H9 (cell line): ENCODE measurements at regions not wholly inside any gene's neighbourhood (a gene's known extent, or its start where the extent isn't known, plus 50 kb on each side); places are given as distances from the start of the nearest gene placed in this dataset.

Source experiments
- DNase-seq: peaks from one replicate; pipeline ENCODE4 v3.0.0-alpha.2; 2017
- H2AFZ ChIP-seq: one replicate; pipeline ENCODE4 v1.6.1; 2013; ENCODE audit warnings: mild to moderate bottlenecking, low read length, control low read depth, moderate library complexity
- H2AK5ac ChIP-seq: 2 replicates; pipeline ENCODE4 v1.6.1; 2013; ENCODE audit warnings: low read length, control low read depth, mixed read lengths; ENCODE audit not compliant: insufficient read length
- H2BK120ac ChIP-seq: one replicate; pipeline ENCODE4 v1.6.1; 2013; ENCODE audit warnings: low read depth, mild to moderate bottlenecking, low read length, control low read depth, inconsistent platforms; ENCODE audit not compliant: poor library complexity, severe bottlenecking
- H2BK12ac ChIP-seq: 2 replicates; pipeline ENCODE4 v1.6.1; 2013; ENCODE audit warnings: low read length, control low read depth, mixed read lengths, low read depth; ENCODE audit not compliant: insufficient read length
- H2BK15ac ChIP-seq: 2 replicates; pipeline ENCODE4 v1.6.1; 2013; ENCODE audit warnings: low read depth, low read length, control low read depth
- H2BK20ac ChIP-seq: one replicate; pipeline ENCODE4 v1.6.1; 2013; ENCODE audit warnings: low read depth, mild to moderate bottlenecking, low read length, control low read depth, inconsistent platforms; ENCODE audit not compliant: poor library complexity, severe bottlenecking
- H2BK5ac ChIP-seq: 2 replicates; pipeline ENCODE4 v1.6.1; 2013; ENCODE audit warnings: low read length, control low read depth, mixed read lengths; ENCODE audit not compliant: insufficient read length
- H3K14ac ChIP-seq: 2 replicates; pipeline ENCODE4 v1.6.1; 2013; ENCODE audit warnings: low read length, control low read depth; ENCODE audit not compliant: insufficient read depth
- H3K18ac ChIP-seq: 2 replicates; pipeline ENCODE4 v1.6.1; 2013; ENCODE audit warnings: low read depth, mild to moderate bottlenecking, mixed read lengths, low read length, control low read depth; ENCODE audit not compliant: insufficient read length
- H3K23ac ChIP-seq: 2 replicates; pipeline ENCODE4 v1.6.1; 2013; ENCODE audit warnings: low read length, control low read depth, mixed read lengths, low read depth; ENCODE audit not compliant: insufficient read length
- H3K23me2 ChIP-seq: 2 replicates; pipeline ENCODE4 v1.6.1; 2013; ENCODE audit warnings: low read depth, mild to moderate bottlenecking, mixed read lengths, low read length, control low read depth; ENCODE audit not compliant: insufficient read length, poor library complexity, severe bottlenecking
- H3K27ac ChIP-seq: 2 replicates; pipeline ENCODE4 v1.5.1; 2013; ENCODE audit warnings: low read length, control low read depth, mixed read lengths, low read depth; ENCODE audit not compliant: insufficient read length
- H3K27me3 ChIP-seq: 2 replicates; pipeline ENCODE4 v1.6.1; 2013; ENCODE audit warnings: low read length, control low read depth, inconsistent platforms; ENCODE audit not compliant: insufficient read depth
- H3K4ac ChIP-seq: 2 replicates; pipeline ENCODE4 v1.6.1; 2013; ENCODE audit warnings: low read depth, mild to moderate bottlenecking, control low read depth, inconsistent platforms, low read length, moderate library complexity
- H3K4me1 ChIP-seq: 2 replicates; pipeline ENCODE4 v1.6.1; 2013; ENCODE audit warnings: low read length, control low read depth, inconsistent platforms; ENCODE audit not compliant: insufficient read depth
- H3K4me2 ChIP-seq: 2 replicates; pipeline ENCODE4 v1.6.1; 2013; ENCODE audit warnings: low read length, control low read depth, mixed read lengths; ENCODE audit not compliant: insufficient read length, insufficient read depth
- H3K56ac ChIP-seq: 2 replicates; pipeline ENCODE4 v1.6.1; 2013; ENCODE audit warnings: low read depth, mild to moderate bottlenecking, mixed read lengths, low read length, control low read depth; ENCODE audit not compliant: insufficient read length
- H3K79me1 ChIP-seq: 2 replicates; pipeline ENCODE4 v1.6.1; 2013; ENCODE audit warnings: low read depth, mild to moderate bottlenecking, moderate library complexity, low read length, control low read depth, inconsistent platforms; ENCODE audit not compliant: insufficient read depth, poor library complexity, severe bottlenecking
- H3K79me2 ChIP-seq: 2 replicates; pipeline ENCODE4 v1.6.1; 2013; ENCODE audit warnings: low read length, control low read depth, inconsistent platforms; ENCODE audit not compliant: insufficient read depth
- H3K9ac ChIP-seq: 2 replicates; pipeline ENCODE4 v1.6.1; 2013; ENCODE audit warnings: low read length, control low read depth, mixed read lengths; ENCODE audit not compliant: insufficient read length; ENCODE audit errors: extremely low read depth
- H3K9me3 ChIP-seq: one replicate; pipeline ENCODE4 v1.6.1; 2013; ENCODE audit warnings: low read depth, low read length, inconsistent platforms; ENCODE audit not compliant: control insufficient read depth
- H3T11ph ChIP-seq: one replicate; pipeline ENCODE4 v1.6.1; 2013; ENCODE audit warnings: mild to moderate bottlenecking, low read length, control low read depth, inconsistent platforms
- H4K20me1 ChIP-seq: one replicate; pipeline ENCODE4 v1.6.1; 2013; ENCODE audit not compliant: control insufficient read depth, insufficient read length, insufficient read depth
- H4K5ac ChIP-seq: 2 replicates; pipeline ENCODE4 v1.6.1; 2013; ENCODE audit warnings: low read depth, mild to moderate bottlenecking, mixed read lengths, low read length, control low read depth; ENCODE audit not compliant: insufficient read length
- H4K8ac ChIP-seq: replicated peaks from 2 replicates; pipeline ENCODE4 v1.6.1; 2013; ENCODE audit warnings: low read length, control low read depth, mixed read lengths, low read depth; ENCODE audit not compliant: insufficient read length
- H4K91ac ChIP-seq: 2 replicates; pipeline ENCODE4 v1.6.1; 2013; ENCODE audit warnings: low read depth, mild to moderate bottlenecking, moderate library complexity, mixed read lengths, low read length, control low read depth; ENCODE audit not compliant: insufficient read length
- H3K27ac Mint-ChIP-seq, 3 experiments: 2 replicates in 2 of 3; 3 replicates in 1 of 3; pipeline ENCODE4 v1.8.0; 2020 to 2021; ENCODE audit warnings: mixed read lengths in 3 of 3, mild to moderate bottlenecking in 1 of 3, moderate library complexity in 1 of 3
- H3K27me3 Mint-ChIP-seq: 2 replicates; pipeline ENCODE4 v1.8.0; 2021; ENCODE audit warnings: low read depth, mild to moderate bottlenecking, moderate library complexity, mixed read lengths
- H3K36me3 Mint-ChIP-seq, 3 experiments: 2 replicates in 2 of 3; 3 replicates in 1 of 3; pipeline ENCODE4 v1.8.0; 2020 to 2021; ENCODE audit warnings: low read depth in 3 of 3, mixed read lengths in 3 of 3; ENCODE audit not compliant: insufficient read depth in 1 of 3
- H3K4me1 Mint-ChIP-seq, 2 experiments: 2 replicates each; pipeline ENCODE4 v1.8.0; 2020; ENCODE audit warnings: mixed read lengths in 2 of 2
- H3K4me3 Mint-ChIP-seq, 2 experiments: 2 replicates in 1 of 2; 3 replicates in 1 of 2; pipeline ENCODE4 v1.8.0; 2020 to 2021; ENCODE audit warnings: mild to moderate bottlenecking in 2 of 2, mixed read lengths in 2 of 2, moderate library complexity in 1 of 2
- H3K9me3 Mint-ChIP-seq, 2 experiments: 2 replicates in 1 of 2; 3 replicates in 1 of 2; pipeline ENCODE4 v1.8.0; 2020; ENCODE audit warnings: mild to moderate bottlenecking in 2 of 2, mixed read lengths in 2 of 2, moderate library complexity in 1 of 2
- WGBS: extraction: QIAGEN DNeasy Blood & Tissue Kit; methylation state at CpG from one replicate; pipeline ENCODE4 v1.1.7; 2013; ENCODE audit warnings: missing lambda C conversion rate, low lambda C conversion rate, mixed read lengths; ENCODE audit not compliant: insufficient read length; ENCODE audit errors: extremely low coverage; 5-methylcytosine and 5-hydroxymethylcytosine counted together
- TF ChIP-seq, protein P1 (sequence below): fragments of 200-600 bp; sonication (generic); conservative IDR thresholded peaks from 3 replicates; pipeline ENCODE4 v1.8.0; 2021; ENCODE audit warnings: antibody characterized with exemption, mild to moderate bottlenecking

DNA sequence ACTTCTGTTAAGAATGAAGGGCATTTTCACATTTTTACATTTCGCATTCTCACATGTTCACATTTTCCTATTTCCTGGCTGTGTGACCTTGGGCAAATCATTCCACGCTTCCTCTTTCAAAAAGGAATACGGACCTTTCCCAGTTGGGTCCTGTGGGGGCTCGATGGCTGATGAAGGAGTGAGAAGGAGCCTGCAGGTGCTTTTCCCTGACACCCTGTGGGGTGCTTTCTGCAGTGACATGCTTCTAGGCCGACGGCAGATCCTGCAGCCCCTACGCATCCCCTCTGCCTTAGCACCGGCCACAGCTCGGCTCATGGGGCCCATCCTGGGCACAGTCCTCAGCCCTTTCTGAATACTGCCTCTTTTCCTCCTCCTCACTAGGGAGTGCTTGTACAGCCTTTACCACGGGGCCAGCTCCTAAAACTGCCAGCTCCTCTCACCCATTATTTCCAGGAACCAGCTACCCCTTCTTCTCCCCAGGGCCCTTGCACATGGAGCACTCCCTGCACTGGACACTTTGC lies 91.0 kb downstream of the FOXL1 start:
- Histone ChIP-seq H3K27me3 (no peaks in the 10 kb centered on the region; the same call in none of the 2 replicates), H3K79me1 (no peaks in the 10 kb centered on the region), H3K56ac (no peak overlapping the region), H4K5ac (no peak overlapping the region), H3K9me3 (no peaks in the 10 kb centered on the region), H3K4ac (no peak overlapping the region), H4K20me1 (no peaks in the 10 kb centered on the region), H2BK20ac (no peak overlapping the region), H3K79me2 (no peaks in the 10 kb centered on the region), H3K9ac (no peak overlapping the region), H3K23me2 (no peaks in the 10 kb centered on the region), H3K14ac (no peak overlapping the region), H3T11ph (no peak overlapping the region), H2BK5ac (no peak overlapping the region), H2BK120ac (no peak overlapping the region), H4K8ac (no peak overlapping the region), H3K23ac (no peak overlapping the region), H4K91ac (no peak overlapping the region), H2BK15ac (no peak overlapping the region), H3K4me2 (no peak overlapping the region), H3K18ac (no peak overlapping the region), H2BK12ac (no peak overlapping the region), H3K27ac (no peak overlapping the region), H2AFZ (no peak overlapping the region), H3K4me1 (peaks cover 4% of the 10 kb centered on the region; the same call in 1 of the 2 replicates), H2AK5ac (no peak overlapping the region)
- no CpG with 5 or more reads among the region's 10 CpGs for WGBS
- H3K36me3 Mint-ChIP-seq: peaks cover 0 to 3% (median 0%) of the 10 kb centered on the region in 3 experiments; a peak in 1 of 7 replicates
- peaks cover 10% of the 10 kb centered on the region for H3K27me3 Mint-ChIP-seq
- H3K27ac Mint-ChIP-seq: no peak overlapping the region; a peak in 1 of 7 replicates
- TF ChIP-seq, protein P1, sequence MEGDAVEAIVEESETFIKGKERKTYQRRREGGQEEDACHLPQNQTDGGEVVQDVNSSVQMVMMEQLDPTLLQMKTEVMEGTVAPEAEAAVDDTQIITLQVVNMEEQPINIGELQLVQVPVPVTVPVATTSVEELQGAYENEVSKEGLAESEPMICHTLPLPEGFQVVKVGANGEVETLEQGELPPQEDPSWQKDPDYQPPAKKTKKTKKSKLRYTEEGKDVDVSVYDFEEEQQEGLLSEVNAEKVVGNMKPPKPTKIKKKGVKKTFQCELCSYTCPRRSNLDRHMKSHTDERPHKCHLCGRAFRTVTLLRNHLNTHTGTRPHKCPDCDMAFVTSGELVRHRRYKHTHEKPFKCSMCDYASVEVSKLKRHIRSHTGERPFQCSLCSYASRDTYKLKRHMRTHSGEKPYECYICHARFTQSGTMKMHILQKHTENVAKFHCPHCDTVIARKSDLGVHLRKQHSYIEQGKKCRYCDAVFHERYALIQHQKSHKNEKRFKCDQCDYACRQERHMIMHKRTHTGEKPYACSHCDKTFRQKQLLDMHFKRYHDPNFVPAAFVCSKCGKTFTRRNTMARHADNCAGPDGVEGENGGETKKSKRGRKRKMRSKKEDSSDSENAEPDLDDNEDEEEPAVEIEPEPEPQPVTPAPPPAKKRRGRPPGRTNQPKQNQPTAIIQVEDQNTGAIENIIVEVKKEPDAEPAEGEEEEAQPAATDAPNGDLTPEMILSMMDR: no peak
- no peak for DNase-seq
- peak overlapping the region in 1 of 2 experiments; percentile 18; a peak in 1 of 5 replicates for H3K4me3 Mint-ChIP-seq
- peaks cover 29 to 30% of the 10 kb centered on the region in 2 experiments for H3K4me1 Mint-ChIP-seq
- H3K9me3 Mint-ChIP-seq: peaks cover 0 to 6% of the 10 kb centered on the region in 2 experiments; a peak in 4 of 5 replicates
